Stomach (tissue), 8 donors: ENCODE measurements at regions not wholly inside any gene's neighbourhood (a gene's known extent, or its start where the extent isn't known, plus 50 kb on each side); places are given as distances from the start of the nearest gene placed in this dataset.

Experiments
- DNase-seq, 2 donors: peaks; one replicate each; pipeline versions ENCODE4 v3.0.0 to v3.0.0-alpha.2; 2013 to 2019
- H3K27ac ChIP-seq, 5 donors: fragments of 200-600 bp in 4 of 5; sonication (generic) in 4 of 5; one replicate each; pipeline ENCODE4 v1.5.1; 2013 to 2019; ENCODE audit warnings: mild to moderate bottlenecking in 1 of 5, moderate library complexity in 1 of 5
- H3K27me3 ChIP-seq, 3 donors: fragments of 200-600 bp; sonication (generic); one replicate each; pipeline ENCODE4 v1.5.1; 2017 to 2019; ENCODE audit warnings: mixed run types in 1 of 3
- H3K36me3 ChIP-seq, 4 donors: fragments of 200-600 bp; sonication (generic); 1 replicate in 3 of 4; 2 replicates in 1 of 4; pipeline ENCODE4 v1.5.1; 2016 to 2019
- H3K4me1 ChIP-seq, 4 donors: fragments of 200-600 bp; sonication (generic); one replicate each; pipeline ENCODE4 v1.5.1; 2016 to 2019
- H3K4me3 ChIP-seq, 4 donors: fragments of 200-600 bp; sonication (generic) in 3 of 4; one replicate each; pipeline ENCODE4 v1.5.1; 2016 to 2019; ENCODE audit warnings: mild to moderate bottlenecking in 1 of 4
- H3K9me3 ChIP-seq, 4 donors: fragments of 200-600 bp; sonication (generic); one replicate each; pipeline ENCODE4 v1.5.1; 2016 to 2019
- EP300 ChIP-seq: sonication (generic); formaldehyde crosslinking; IDR thresholded peaks from one replicate; pipeline ENCODE4 v1.6.1; 2017; ENCODE audit warnings: antibody characterized with exemption
- POLR2A ChIP-seq, 4 donors: fragments of 450-650 bp; IDR thresholded peaks; one replicate each; pipeline ENCODE4 v1.6.1; 2016; ENCODE audit warnings: antibody characterized with exemption in 4 of 4, control low read depth in 2 of 4, mild to moderate bottlenecking in 1 of 4, moderate library complexity in 1 of 4
- POLR2AphosphoS5 ChIP-seq, 3 donors: sonication (generic); formaldehyde crosslinking; IDR thresholded peaks; one replicate each; pipeline ENCODE4 v1.6.1; 2016; ENCODE audit warnings: antibody characterized with exemption in 3 of 3
- WGBS, 5 donors: extraction: QIAGEN DNeasy Blood & Tissue Kit in 3 of 5; methylation state at CpG; one replicate each; pipeline versions ENCODE4 v1.1.5 to v1.1.7; 2013 to 2018; 5-methylcytosine and 5-hydroxymethylcytosine counted together
- intact Hi-C: fragments of 100-400 bp; cut with DNase I; formaldehyde crosslinking; loops from one replicate; pipeline ENCODE4 v1.15.1; 2023; ENCODE audit warnings: low total_unique reads
- TF ChIP-seq, protein P1 (sequence below), 7 experiments: fragments of 450-650 bp in 4 of 7; fragments of 200-600 bp in 3 of 7; sonication (generic) in 3 of 7; IDR thresholded peaks; one replicate each; pipeline ENCODE4 v1.5.1; 2016 to 2019; ENCODE audit warnings: antibody characterized with exemption in 7 of 7, control low read depth in 2 of 7, mild to moderate bottlenecking in 1 of 7
- donor health status: healthy with polysubstance abuse.
- donor health status: Bipolar disorder and iron deficiency.
- donor health status: healthy.

DNA sequence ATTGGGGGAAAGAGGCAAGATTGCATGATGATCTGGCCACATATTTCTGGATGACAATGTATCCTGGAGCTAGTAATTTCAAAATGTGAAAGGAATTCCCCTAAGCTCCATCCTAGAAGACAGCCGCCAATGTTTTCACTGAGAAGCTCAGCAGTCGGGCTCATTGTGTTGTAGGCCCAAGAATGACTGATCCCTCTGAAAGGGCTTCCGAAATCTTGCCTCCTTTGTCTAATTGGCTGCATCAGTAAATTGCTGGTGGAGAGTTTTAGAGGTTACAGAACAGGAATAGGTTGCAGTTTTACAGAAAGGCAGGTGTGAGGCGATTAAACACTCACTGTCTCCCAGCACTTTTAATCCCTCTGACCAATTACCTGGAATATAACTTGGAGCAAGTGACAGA is 464.1 kb upstream of the SALL1 start:
- Histone ChIP-seq H3K9me3 (no peaks in the 10 kb centered on the region), H3K27ac (no peak overlapping the region), H3K27me3 (no peaks in the 10 kb centered on the region), H3K4me1 (no peaks in the 10 kb centered on the region), H3K36me3 (no peaks in the 10 kb centered on the region), H3K4me3 (no peak overlapping the region)
- intact Hi-C loops, result no loop called here
- 78 to 85% (median 81%) methylated on average over 4 of the region's 4 CpGs for WGBS, 5 donors
- DNase-seq, result no peak
- TF ChIP-seq, protein P1, sequence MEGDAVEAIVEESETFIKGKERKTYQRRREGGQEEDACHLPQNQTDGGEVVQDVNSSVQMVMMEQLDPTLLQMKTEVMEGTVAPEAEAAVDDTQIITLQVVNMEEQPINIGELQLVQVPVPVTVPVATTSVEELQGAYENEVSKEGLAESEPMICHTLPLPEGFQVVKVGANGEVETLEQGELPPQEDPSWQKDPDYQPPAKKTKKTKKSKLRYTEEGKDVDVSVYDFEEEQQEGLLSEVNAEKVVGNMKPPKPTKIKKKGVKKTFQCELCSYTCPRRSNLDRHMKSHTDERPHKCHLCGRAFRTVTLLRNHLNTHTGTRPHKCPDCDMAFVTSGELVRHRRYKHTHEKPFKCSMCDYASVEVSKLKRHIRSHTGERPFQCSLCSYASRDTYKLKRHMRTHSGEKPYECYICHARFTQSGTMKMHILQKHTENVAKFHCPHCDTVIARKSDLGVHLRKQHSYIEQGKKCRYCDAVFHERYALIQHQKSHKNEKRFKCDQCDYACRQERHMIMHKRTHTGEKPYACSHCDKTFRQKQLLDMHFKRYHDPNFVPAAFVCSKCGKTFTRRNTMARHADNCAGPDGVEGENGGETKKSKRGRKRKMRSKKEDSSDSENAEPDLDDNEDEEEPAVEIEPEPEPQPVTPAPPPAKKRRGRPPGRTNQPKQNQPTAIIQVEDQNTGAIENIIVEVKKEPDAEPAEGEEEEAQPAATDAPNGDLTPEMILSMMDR (IDR thresholded peaks at IDR 0.05), result no peak
- TF ChIP-seq EP300 (no peak), POLR2AphosphoS5 (IDR thresholded peaks at IDR 0.05) (no peak), POLR2A (IDR thresholded peaks at IDR 0.05) (no peak)

DNA sequence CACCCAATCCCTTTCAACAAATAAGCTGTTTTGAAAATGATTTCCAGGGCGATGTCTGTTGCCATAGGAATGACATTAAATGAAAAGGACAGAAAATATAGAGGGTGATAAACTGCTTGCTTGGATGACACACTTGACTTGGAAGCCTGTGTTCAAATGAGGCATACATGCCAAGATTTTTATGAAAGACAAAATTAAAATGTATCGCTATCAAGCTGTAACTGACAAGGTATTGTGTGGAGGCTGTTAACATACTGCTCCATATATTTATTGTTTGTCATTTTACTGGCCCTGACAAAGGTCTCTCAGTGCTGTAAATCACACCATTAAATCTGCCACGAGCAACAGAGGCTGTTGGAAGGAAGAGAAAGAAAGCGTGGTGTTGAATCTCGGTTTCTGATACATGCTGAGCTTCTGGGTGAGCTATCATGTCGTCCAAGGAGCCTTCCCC is 456.2 kb upstream of the SALL1 start:
- TF ChIP-seq POLR2A (IDR thresholded peaks at IDR 0.05) (no peak), POLR2AphosphoS5 (IDR thresholded peaks at IDR 0.05) (no peak), EP300 (no peak)
- TF ChIP-seq, protein P1 (IDR thresholded peaks at IDR 0.05), result no peak
- Histone ChIP-seq H3K9me3 (no peaks in the 10 kb centered on the region), H3K4me1 (no peaks in the 10 kb centered on the region), H3K27me3 (no peaks in the 10 kb centered on the region), H3K27ac (no peak overlapping the region), H3K4me3 (no peak overlapping the region), H3K36me3 (no peaks in the 10 kb centered on the region)
- WGBS, 5 donors, result 51 to 55% (median 53%) methylated on average over 6 of the region's 6 CpGs
- intact Hi-C loops, result no loop called here
- DNase-seq, result no peak

DNA sequence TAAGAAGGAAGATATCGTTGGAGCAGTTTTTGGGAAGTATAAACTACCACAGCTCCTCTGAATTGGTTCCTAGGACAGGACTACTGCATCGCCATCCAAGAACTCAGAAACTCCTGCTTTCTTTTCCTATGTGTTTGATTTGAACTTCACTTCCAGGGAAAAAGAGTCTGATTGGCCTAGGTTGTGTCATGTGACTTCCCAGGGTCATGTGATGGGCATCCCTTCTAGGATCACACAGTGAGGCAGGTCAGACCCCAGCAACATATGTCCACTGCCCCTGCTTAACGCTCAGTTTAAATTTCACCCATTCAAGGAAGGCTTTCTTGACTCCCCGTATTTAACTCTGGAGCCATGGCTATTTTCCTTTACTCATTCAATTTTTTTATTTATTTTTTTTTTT is 445.2 kb upstream of the SALL1 start:
- Histone ChIP-seq H3K4me1 (peaks cover 0 to 8% (median 3%) of the 10 kb centered on the region in 4 donors), H3K36me3 (no peaks in the 10 kb centered on the region), H3K27ac (no peak overlapping the region), H3K4me3 (no peak overlapping the region), H3K27me3 (no peaks in the 10 kb centered on the region), H3K9me3 (no peaks in the 10 kb centered on the region)
- intact Hi-C loops, result no loop called here
- TF ChIP-seq EP300 (no peak), POLR2A (IDR thresholded peaks at IDR 0.05) (no peak), POLR2AphosphoS5 (IDR thresholded peaks at IDR 0.05) (no peak)
- TF ChIP-seq, protein P1 (IDR thresholded peaks at IDR 0.05), result no peak
- WGBS, 5 donors, result 86 to 97% (median 94%) methylated on average over 4 of the region's 4 CpGs
- DNase-seq, result no peak

DNA sequence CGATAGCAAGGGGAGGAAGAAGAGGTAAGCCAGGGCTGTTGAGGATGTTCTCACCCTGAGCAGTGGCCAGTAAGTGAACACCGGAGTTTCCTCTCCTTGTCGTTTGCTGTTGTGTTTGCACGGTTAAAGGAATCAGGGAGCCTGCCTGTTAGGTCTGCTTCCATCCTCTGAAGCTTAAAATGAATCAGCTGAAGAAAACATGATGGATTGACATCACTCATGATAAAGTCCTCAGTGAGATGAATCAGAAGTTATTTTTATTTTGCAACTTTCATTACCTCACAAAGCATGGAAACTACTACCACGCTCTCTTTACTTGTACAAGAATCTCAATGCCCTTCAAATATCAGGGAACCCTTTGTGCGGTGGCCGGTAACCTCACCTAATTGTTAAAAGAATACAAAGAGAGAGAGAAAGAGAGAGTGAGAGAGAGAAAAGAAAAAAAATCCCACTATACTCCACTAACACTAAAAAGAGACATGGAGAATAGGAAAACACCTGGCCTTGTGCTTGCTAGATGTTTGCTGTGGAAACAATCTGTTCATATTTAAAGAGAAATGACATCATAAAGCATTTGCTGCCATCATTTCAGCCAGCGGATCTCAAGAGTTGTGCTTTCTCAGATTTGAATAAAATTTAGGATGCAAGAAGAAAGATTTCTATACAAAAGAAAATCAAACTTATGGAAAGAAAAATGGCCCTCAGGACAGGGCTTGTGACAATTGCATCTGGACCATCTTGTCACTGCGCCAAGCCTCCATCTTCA is 441.6 kb upstream of the SALL1 start:
- Histone ChIP-seq H3K4me3 (no peak overlapping the region), H3K27ac (no peak overlapping the region), H3K4me1 (peaks cover 0 to 8% (median 3%) of the 10 kb centered on the region in 4 donors), H3K9me3 (no peaks in the 10 kb centered on the region), H3K27me3 (no peaks in the 10 kb centered on the region), H3K36me3 (no peaks in the 10 kb centered on the region)
- TF ChIP-seq, protein P1 (IDR thresholded peaks at IDR 0.05), result no peak
- TF ChIP-seq POLR2A (IDR thresholded peaks at IDR 0.05) (no peak), POLR2AphosphoS5 (IDR thresholded peaks at IDR 0.05) (no peak), EP300 (no peak)
- no peak for DNase-seq
- intact Hi-C loops, result no loop called here
- WGBS, 5 donors, result 44 to 58% (median 51%) methylated on average over 9 of the region's 9 CpGs
